ENCODE measurements at regions not wholly inside any gene's neighbourhood (a gene's known extent, or its start where the extent isn't known, plus 50 kb on each side); places are given as distances from the start of the nearest gene placed in this dataset.

- TF ChIP-seq CTCF (conservative IDR thresholded peaks at IDR 0.05; ENCODE audit: low read depth, low read length) = no peak
- TF ChIP-seq EZH2 (IDR thresholded peaks at IDR 0.05; ENCODE audit: borderline replicate concordance, low read depth, low read length, poor library complexity, severe bottlenecking) = no peak
Observed at GRCh38 chr4:183763990-183764754, 105.1 kb downstream of the TRAPPC11 start.
